ENCODE measurements at regions not wholly inside any gene's neighbourhood (a gene's known extent, or its start where the extent isn't known, plus 50 kb on each side); places are given as distances from the start of the nearest gene placed in this dataset.

DNA sequence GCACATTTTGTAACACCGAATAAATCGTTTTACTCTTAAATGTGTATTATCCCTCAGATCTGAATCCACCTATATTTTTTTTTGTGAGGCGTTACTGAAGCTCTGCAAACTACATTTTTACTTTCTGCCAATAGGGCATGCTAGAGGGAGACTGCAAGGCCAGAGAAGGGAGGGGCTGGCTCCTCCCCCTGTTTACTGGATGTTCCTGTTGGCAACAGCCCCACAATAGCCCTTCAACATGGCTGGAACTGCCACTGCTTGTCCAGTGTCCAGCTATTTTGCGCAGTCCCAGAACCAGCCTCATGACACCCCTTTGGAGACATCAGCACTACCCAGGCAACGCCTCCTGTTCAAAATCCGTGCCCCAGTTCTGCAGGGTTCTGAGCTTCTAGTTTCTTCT is 85.4 kb upstream of the MIER3 start:
- TF ChIP-seq EZH2 (IDR thresholded peaks at IDR 0.05; ENCODE audit: borderline replicate concordance, low read depth, low read length, severe bottlenecking), result no peak
- TF ChIP-seq, protein P1, sequence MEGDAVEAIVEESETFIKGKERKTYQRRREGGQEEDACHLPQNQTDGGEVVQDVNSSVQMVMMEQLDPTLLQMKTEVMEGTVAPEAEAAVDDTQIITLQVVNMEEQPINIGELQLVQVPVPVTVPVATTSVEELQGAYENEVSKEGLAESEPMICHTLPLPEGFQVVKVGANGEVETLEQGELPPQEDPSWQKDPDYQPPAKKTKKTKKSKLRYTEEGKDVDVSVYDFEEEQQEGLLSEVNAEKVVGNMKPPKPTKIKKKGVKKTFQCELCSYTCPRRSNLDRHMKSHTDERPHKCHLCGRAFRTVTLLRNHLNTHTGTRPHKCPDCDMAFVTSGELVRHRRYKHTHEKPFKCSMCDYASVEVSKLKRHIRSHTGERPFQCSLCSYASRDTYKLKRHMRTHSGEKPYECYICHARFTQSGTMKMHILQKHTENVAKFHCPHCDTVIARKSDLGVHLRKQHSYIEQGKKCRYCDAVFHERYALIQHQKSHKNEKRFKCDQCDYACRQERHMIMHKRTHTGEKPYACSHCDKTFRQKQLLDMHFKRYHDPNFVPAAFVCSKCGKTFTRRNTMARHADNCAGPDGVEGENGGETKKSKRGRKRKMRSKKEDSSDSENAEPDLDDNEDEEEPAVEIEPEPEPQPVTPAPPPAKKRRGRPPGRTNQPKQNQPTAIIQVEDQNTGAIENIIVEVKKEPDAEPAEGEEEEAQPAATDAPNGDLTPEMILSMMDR (IDR thresholded peaks at IDR 0.05; ENCODE audit: borderline replicate concordance, extremely low read depth, low read length, poor library complexity, severe bottlenecking), result no peak

Data from DND-41 (cell line).